ENCODE measurements at regions not wholly inside any gene's neighbourhood (a gene's known extent, or its start where the extent isn't known, plus 50 kb on each side); places are given as distances from the start of the nearest gene placed in this dataset.
"Not testable (repeated sequence)": the region's sequence is repeated elsewhere in the genome, so short reads cannot be mapped to it uniquely, and the experiment has no call there.

DNA sequence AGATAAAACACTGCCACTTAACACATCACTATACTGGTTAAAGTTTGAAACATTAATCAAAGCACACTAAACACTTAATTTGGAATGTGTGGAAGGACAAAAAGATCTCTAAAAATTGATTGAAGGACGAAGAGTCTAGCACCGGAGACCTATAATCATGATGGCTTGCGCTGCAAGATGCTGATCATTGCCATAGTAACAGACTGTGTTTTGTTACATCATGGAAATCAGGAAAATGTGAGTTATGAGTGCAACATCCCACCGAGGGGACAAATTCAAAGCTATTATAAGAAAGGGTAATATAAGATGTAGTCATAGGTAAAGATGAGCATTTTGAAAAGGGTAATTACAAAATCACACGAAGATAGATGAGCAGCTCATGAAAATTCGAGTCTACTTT lies 278.8 kb upstream of the CTNND2 start:
- no peak for DNase-seq (ENCODE audit: extremely low read depth in 1 of 11, low read depth in 9 of 11, low spot score in 4 of 11)

DNA sequence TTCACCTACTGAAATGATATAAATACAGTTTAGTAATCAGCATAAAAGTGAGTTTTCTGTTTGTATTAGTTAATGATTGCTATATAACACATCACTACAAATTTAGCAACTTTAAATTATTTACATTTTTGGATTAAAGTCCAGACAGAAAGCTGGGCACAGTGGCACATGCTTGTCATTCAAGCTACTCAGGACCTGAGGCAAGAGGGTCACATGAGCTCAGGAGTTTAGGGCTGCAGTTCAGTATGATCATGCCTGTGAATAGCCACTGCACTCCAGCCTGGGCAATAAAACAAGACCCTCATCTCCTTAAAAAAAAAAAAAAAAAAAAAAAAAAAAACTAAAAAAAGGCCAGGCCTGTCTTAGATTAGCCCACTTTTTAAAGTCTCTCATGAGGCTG lies 273.6 kb upstream of the CTNND2 start:
- DNase-seq (ENCODE audit: extremely low read depth in 1 of 11, low read depth in 9 of 11, low spot score in 4 of 11): no peak

DNA sequence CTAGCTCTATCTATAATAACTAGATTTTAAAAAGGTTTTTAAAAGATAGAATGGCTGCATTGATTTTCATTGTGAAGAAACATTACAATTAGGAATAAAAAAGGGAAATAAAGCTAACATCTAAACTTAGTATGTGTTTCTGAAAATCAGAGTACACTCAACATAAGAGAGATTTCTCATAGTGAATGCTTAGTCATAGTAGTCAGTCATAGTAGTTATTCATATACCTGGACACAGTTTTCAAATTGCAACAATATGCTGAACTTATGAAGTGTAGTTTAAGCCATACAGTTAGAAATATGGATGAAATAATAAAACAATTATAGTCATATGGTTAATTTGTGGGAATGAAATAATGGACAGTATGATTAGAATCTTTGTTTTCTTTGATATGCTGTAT lies 273.0 kb upstream of the CTNND2 start:
- no peak for DNase-seq (ENCODE audit: extremely low read depth in 1 of 11, low read depth in 9 of 11, low spot score in 4 of 11)

DNA sequence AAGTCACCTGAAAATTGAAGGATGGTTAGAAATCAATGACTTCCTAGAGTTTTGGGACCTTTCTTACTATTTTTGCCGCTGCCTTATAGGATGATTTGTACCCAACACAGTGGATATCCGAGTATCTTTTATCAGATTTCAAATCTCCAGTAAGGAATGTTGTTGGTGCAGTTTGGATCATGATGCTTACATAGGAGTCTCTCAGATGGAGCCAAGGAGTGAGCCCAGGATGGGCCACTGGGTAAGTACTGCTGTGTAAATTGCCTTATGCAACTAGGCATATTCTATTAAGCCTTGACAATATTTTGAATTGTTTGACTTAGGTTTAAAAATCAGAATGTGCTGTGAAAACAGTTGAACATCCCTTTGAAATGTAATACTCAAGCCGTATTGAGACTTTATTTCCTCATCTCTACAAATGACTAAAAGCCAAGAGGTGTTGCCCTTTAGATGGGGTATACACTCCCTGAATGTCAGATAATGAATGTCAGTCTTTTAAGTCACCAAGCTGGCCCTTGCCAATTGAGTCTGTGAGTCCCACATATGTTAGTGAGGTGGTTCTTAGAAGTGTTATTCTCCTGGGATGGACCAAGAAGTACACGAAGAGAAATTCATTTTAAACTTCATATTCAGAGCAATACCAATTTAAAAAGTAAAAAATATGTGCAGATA lies 271.8 kb upstream of the CTNND2 start:
- DNase-seq (ENCODE audit: extremely low read depth in 1 of 11, low read depth in 9 of 11, low spot score in 4 of 11): no peak

DNA sequence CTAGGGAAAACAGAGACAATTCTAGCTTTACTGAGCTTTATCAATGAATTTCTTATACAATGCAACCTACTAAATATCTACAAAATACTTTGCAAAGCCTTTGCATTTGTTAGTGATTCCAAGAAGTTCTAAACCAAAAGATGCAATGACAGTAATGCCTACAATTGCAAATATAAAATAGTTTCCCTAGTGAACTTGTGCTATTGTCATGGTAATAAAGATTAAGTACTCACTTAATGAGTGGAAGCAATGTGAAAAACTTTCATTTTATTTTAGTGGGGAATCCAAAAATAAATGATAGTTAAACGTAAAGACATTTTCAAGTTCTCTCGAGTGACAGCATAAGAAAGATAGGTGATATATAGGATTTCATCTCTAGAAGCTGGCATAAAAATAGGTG lies 270.5 kb upstream of the CTNND2 start:
- DNase-seq (ENCODE audit: extremely low read depth in 1 of 11, low read depth in 9 of 11, low spot score in 4 of 11): no peak

DNA sequence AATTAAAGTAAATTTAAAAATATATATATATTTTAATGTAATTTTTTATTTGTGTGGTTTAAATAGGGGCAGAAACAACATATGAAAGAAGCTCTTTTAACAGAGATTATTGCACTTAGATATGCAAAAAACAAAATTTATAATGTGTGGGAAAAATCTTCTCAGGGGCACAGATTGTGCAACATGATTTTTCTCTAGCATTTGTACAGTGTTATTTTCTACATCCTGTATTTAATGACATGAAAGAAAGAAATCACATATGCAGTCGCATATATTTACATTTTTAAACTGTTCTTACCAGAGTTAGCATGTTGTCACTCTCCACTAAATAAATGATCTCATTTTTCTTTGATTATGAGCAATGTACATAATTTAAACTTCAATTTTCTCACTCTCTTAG lies 265.3 kb upstream of the CTNND2 start:
- DNase-seq (ENCODE audit: extremely low read depth in 1 of 11, low read depth in 9 of 11, low spot score in 4 of 11): no peak

DNA sequence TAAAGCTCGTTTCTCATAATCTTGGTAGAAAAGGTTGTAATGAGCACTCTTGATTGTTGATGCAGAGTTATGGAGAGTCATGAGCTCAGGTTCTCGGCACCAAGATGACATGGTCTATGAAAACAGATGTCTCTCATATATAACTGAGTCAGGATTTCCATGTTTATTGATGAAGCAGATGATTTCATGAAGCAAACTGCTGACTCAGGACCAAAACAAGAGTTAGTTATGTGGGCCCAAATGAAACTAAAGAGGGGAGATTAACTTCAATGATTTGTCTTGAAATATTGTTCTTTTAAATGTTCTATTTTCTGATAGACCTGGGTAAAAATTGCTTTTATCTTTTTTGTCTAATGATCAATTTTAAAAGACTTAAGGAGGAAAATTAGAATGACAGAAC lies 258.6 kb upstream of the CTNND2 start:
- DNase-seq (ENCODE audit: extremely low read depth in 1 of 11, low read depth in 9 of 11, low spot score in 4 of 11): no peak

DNA sequence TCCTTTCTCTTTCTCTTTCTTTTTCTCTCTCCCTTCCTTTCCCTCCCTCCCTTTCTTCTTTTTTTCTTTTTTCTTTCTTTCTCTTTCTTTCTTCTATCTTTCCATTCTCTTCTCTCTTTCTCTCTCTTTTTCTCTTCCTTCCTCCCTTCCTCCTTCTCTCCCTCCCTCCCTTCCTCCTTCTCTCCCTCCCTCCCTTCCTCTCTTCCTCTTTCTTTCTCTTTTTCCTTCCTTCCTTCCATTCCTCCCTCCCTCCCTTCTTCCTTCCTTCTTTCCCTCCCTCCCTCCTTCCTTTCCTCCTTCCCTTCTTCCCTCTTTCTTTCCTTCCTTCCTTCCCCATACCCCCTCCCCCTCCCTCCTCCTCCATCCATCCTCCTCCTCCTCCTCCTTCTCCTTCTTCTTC lies 243.3 kb upstream of the CTNND2 start:
- no peak for DNase-seq (ENCODE audit: extremely low read depth in 1 of 11, low read depth in 9 of 11, low spot score in 4 of 11)

DNA sequence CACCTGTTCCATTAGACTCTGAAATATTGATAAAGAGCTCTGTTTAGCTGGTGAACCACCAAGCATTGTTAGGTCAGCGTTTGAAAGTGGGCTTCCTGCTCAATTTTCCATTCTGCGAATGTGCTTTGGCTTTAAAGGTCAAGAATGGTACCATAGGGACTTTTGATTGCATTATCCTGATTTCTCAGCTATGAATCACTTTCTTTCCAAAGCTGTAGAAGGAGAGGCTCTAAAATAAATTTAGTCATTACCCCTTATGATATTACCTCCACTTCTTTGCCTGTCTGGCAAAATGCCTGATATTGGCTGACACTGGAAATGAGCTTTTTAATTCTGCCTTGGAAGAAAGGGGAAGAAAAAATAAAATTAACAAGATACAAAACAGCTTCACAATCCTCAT lies 237.2 kb upstream of the CTNND2 start:
- DNase-seq (ENCODE audit: extremely low read depth in 1 of 11, low read depth in 9 of 11, low spot score in 4 of 11): no peak

DNA sequence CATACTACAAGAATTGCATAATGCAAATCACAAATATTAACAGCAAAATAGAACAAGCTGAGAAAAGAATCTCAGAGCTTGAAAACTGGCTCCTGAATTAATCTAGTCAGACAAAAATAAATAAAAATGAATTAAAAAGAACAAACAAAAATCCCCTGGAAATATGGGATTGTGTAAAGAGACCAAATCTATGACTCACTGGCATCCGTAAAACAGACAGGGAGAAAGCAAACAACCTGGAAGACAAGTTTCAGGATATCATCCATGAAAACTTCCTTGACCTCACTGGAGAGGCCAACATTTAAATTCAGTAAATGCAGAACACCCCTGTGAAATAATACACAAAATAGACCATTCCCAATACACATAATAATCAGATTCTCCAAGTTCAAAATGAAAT lies 229.3 kb upstream of the CTNND2 start:
- no peak for DNase-seq (ENCODE audit: extremely low read depth in 1 of 11, low read depth in 9 of 11, low spot score in 4 of 11)

DNA sequence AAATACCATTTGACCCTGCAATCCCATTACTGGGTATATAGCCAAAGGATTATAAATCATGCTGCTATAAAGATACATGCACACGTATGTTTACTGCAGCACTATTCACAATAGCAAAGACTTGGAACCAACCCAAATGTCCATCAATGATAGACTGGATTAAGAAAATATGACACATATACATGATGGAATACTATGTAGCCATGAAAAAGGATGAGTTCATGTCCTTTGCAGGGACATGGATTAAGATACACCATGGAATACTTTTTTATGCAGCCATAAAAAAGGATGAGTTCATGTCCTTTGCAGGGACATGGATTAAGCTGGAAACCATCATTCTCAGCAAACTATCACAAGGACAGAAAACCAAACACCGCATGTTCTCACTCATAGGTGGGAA lies 226.8 kb upstream of the CTNND2 start:
- DNase-seq (ENCODE audit: extremely low read depth in 1 of 11, low read depth in 9 of 11, low spot score in 4 of 11): not testable (repeated sequence)

DNA sequence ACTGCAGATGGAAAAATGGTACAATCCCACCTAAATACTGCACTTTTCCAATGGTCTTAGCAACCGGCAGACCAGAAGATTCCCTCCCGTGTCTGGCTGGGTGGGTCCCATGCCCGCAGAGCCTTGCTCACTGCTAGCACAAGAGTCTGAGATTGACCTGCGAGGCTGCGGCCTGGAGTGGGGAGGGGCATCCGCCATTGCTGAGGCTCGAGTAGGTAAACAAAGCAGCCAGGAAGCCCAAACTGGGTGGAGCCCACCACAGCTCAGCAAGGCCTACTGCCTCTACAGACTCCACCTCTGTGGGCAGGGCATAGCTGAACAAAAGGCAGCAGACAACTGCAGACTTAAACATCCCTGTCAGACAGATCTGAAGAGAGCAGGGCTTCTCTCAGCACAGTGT lies 221.6 kb upstream of the CTNND2 start:
- no peak for DNase-seq (ENCODE audit: extremely low read depth in 1 of 11, low read depth in 9 of 11, low spot score in 4 of 11)

DNA sequence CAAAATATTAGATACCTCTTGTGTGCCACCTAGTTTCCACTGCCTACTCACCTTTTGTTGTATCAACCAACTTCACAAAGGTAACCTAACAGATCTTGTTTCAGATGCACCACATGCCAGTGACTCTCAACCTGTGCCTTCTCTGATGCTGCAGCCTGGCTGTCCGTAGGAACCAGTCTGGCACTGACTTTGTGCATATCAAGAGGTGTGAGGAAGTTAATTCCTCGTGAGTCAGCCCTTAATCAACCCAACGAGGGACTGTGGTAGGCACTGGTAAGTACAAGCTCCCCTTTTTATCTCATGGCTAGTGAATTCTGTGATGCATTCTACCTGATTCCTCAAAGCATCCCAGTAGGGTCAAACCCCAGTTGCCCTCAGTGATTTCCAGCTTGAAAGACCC lies 215.4 kb upstream of the CTNND2 start:
- DNase-seq (ENCODE audit: extremely low read depth in 1 of 11, low read depth in 9 of 11, low spot score in 4 of 11): no peak

DNA sequence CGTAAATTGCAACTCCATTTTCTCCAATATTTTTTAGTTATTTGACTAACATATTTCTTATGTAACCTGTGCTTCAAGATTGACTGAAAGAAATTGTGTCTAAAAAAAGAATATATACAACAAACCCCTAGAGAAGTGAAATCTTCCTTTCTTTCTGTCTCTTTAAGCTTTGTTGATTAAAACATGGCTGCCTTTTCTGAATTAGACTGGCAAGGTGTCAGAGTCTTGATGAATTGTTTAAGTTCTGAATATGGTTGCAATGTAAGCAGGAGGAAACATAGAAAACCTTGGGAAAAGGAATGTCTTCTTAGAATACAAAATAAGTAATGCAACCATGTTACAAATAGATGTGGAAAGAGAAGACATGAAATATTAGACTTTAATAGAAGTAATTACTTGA lies 209.8 kb upstream of the CTNND2 start:
- no peak for DNase-seq (ENCODE audit: extremely low read depth in 1 of 11, low read depth in 9 of 11, low spot score in 4 of 11)

DNA sequence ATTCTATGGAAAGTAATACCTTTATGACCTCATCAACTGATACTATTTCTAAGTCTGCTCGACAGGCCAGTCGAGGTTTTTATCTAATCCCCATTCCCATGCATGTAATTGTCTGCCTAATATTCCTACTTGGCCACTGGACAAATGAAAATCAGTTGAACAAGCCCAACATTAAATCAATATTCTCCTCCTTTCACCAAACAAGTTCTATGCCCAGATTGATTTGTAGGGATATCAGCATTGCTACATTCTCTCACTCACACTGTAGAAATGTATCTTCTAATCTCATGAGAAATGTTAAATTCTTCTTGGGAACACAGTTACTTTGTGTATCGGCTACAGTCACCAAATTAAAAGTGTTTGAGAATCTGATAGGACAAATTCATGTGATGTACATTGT lies 208.8 kb upstream of the CTNND2 start:
- DNase-seq (ENCODE audit: extremely low read depth in 1 of 11, low read depth in 9 of 11, low spot score in 4 of 11): no peak

DNA sequence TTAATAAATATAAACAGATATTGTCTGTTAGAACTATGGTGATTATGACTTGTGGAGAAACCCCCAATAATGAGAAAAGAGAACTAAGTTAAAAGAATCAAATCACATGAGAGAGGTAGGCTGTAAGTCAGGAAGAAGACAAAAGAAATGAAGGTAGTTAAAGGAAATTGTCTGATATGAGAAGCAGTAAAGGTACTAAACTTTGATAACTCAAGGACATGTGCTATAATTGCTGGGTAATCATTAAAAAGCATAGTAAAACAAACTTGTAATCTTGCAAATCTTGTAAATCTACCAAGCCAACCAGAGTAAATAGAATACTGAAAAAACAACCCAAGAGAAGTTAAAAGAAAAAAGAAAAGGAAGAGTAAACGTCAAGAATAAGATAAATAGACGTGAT lies 207.0 kb upstream of the CTNND2 start:
- DNase-seq (ENCODE audit: extremely low read depth in 1 of 11, low read depth in 9 of 11, low spot score in 4 of 11): no peak

DNA sequence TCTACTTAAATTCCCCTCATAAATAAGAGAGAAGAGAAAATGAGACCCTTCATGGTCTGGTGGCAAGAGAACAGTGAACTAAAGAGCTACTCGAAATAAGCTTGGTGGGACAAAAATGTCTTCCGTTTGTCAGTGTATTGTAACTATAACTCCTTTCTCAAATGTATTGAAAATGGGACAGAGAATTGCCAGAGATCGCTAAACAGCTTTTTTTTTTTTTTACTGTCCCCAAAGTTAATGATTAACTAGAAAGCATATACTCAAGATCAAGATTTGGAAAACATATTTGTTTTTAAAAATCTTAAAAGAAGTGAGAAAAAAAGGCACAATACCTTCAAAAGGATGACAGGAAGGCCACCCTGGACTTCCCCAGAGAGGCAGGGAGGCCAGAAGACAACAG lies 206.4 kb upstream of the CTNND2 start:
- DNase-seq (ENCODE audit: extremely low read depth in 1 of 11, low read depth in 9 of 11, low spot score in 4 of 11): no peak

DNA sequence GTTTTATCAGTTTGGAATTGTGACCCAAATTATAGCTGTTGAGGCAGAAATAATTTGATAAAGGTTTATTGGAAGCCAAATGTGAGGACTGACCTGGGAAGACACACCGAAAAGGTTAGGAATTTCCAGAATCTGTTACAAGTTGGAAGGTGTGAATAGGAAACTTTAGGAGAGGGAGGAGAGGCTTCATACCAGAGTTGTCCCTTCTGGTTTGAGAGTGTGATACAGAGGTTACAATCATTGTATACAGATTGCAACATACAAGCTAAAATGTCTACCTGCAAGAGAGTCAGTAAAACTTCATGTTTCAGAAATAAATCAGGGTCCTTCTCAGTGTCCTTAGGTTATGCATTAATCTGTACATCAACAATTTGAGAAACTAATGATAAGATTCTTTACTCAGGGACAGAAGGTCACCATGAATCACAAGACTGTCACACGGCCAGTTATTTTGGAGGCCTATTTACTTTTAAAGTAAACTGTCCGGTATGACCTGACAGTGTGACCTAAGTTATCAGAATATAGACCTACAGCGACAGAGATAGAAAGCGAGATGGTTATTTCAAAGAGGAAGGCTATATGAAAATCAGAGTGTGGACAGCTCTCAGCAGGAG lies 204.9 kb upstream of the CTNND2 start:
- DNase-seq (ENCODE audit: extremely low read depth in 1 of 11, low read depth in 9 of 11, low spot score in 4 of 11): no peak

DNA sequence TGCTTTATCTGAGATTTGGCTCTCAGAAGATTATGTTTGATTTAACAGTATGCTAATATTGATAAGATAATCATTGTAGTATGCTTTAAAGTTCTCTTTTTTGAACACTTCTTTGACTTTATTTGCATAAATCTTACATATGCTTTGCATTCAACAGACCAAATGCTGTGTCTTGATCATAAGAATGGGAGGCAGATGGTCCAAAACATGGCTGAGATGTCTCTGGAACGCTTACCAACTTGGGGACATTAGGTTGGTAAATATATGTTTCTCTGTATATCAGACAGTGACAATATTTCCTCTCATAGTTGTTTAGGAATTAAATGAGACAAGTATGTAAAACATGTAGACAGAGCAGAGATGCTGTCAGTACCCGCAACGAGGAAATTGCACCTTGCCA lies 197.9 kb upstream of the CTNND2 start:
- DNase-seq (ENCODE audit: extremely low read depth in 1 of 11, low read depth in 9 of 11, low spot score in 4 of 11): no peak

DNA sequence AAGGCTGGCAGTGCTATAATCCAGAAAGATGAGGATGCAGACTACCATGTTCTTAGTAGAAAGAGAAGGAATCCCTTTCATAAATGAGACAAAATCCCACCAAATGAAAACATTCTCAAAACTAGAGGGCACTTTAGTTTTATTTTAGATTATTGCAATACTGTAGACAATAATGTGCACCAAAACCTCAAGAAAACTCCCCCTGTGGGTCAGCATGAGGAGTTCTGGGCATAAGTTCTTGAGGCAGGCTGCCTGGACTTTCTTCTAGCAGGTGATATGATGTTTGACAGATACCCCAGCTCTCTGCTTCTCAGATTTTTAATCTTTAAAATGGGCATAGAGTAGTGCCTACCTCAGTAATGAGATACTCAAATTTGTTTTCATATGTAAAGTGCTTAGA lies 196.3 kb upstream of the CTNND2 start:
- DNase-seq (ENCODE audit: extremely low read depth in 1 of 11, low read depth in 9 of 11, low spot score in 4 of 11): no peak

DNA sequence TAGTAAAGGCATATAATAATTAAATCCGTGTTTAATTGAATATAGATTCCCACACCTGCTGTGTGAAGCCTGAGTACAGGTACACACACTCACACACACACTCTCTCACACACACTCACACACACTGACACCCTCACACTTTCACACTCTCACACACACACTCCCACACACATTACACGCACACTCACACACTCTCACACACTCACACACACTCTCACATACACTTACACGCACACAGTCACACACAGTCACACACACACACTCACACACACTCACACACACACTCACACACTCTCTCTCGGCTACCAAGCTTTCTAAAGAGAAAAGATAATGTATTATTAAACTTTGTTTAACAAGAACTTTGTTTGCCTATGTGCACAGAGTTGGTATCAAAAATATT lies 195.1 kb upstream of the CTNND2 start:
- DNase-seq (ENCODE audit: extremely low read depth in 1 of 11, low read depth in 9 of 11, low spot score in 4 of 11): no peak

All from renal cortex interstitium (tissue), 11 donors.